GM12891 (cell line): ENCODE measurements at regions not wholly inside any gene's neighbourhood (a gene's known extent, or its start where the extent isn't known, plus 50 kb on each side); places are given as distances from the start of the nearest gene placed in this dataset.

ENCODE experiments used
- POLR2A ChIP-seq: IDR thresholded peaks from 2 replicates; pipeline ENCODE4 v1.6.1; 2011; ENCODE audit warnings: low read depth, low read length, control low read depth
- POLR2AphosphoS5 ChIP-seq: IDR thresholded peaks from 2 replicates; pipeline ENCODE4 v1.6.1; 2011; ENCODE audit warnings: low read depth, low read length, control low read depth
- SPI1 ChIP-seq: IDR thresholded peaks from 2 replicates; pipeline ENCODE4 v1.6.1; 2011; ENCODE audit warnings: low read depth, low read length, control low read depth
- TAF1 ChIP-seq: IDR thresholded peaks from 2 replicates; pipeline ENCODE4 v1.6.1; 2011; ENCODE audit warnings: low read depth, low read length, control low read depth

GRCh38 chr2:118251427-118251826 lies 163.2 kb downstream of the INSIG2 start:
- TF ChIP-seq POLR2A, result no peak
- TF ChIP-seq POLR2AphosphoS5, result no peak
- TF ChIP-seq TAF1, result no peak
- TF ChIP-seq SPI1, result no peak
